MV-4-11 (cell line): ENCODE measurements at regions not wholly inside any gene's neighbourhood (a gene's known extent, or its start where the extent isn't known, plus 50 kb on each side); places are given as distances from the start of the nearest gene placed in this dataset.
"Not testable (repeated sequence)": the region's sequence is repeated elsewhere in the genome, so short reads cannot be mapped to it uniquely, and the experiment has no call there.

Experiments used
- DNase-seq: peaks from one replicate; lab custom pipeline; 2025; lab: John Stamatoyannopoulos, UW

DNA sequence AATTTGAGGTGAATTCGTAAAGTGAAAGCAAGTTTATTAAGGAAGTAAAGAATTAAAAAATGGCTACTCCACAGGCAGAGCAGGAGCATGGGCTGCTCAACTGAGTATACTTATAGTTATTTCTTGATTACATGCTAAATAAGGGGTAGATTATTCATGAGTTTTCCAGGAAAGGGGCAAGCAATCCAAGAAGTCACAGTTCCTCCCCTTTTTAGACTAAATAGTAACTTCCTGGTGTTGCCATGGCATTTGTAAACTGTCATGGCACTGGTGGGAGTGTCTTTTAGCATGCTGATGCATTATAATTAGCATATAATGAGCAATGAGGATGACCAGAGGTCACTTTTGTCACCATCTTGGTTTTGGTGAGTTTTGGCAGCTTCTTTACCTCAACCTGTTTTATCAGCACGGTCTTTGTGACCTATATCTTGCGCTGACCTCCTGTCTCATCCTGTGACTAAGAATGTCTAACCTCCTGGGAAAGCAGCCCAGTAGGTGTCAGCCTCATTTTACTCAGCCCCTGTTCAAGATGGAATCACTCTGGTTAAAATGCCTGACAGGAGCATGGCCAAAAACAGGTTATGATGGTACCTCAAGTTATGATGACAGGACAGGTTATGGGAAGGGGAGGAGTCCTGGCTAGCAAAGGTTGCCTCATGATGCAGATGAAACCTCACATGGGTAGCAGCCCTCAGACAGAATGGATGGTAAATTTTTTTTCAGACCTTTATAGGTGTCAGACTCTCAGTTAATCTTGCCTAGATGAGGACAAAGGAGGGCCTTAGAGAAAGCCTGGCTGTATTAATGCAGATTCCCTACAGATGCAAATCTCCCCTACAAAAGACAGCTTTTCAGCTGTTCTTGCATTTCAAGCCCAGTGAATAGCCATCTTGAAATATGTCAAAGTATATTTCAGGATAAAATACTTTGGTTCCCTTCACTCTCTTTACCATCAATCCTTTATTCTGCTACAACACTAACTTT lies 49.7 kb downstream of the SIPA1L2 start:
- no peak for DNase-seq

DNA sequence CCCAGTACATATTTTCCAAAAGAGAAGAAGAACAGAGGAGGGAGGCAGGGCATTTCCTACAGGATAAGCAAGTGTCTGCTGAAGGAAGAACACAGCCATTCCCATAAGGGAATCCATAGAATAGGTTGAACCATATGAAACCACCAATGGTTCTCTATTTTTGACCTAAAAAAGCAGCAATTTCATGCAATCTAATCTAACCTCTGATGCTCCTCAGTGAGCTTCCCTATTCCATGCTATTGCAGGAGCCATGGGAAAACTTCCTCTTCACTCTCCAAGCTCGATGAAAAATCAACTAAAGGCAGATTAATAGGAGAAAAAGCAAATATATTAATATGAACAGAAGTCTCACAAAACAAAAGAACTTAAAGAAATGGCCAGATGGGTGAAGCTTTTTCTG lies 50.5 kb downstream of the SIPA1L2 start:
- peak; percentile 15 for DNase-seq

DNA sequence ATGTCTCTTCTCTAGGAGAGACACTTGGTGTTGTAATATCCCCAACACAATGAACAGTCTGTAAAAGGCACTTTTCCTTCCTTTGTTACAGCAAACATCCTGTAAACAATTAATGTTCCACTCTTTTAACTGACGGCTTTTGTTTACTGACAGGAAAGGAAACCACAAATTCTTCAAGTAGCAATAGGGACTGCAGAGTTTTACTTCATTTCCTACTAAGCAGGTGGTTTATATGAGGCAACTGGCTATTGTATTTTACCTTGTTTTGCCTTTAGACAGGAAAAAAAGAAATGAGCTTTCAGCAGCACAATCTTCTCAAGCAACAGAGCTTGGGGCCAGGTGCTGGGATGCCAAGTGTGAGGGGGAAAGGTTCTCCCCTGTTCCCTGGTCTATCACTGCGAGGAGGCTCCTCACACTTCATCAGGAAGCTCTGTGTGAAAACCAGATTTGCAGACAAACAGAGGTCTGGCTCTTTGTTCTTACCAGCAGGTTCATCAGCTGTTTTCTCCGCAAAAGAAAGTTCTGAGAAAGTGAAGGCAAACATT lies 51.2 kb downstream of the SIPA1L2 start:
- DNase-seq: peak; percentile 12

DNA sequence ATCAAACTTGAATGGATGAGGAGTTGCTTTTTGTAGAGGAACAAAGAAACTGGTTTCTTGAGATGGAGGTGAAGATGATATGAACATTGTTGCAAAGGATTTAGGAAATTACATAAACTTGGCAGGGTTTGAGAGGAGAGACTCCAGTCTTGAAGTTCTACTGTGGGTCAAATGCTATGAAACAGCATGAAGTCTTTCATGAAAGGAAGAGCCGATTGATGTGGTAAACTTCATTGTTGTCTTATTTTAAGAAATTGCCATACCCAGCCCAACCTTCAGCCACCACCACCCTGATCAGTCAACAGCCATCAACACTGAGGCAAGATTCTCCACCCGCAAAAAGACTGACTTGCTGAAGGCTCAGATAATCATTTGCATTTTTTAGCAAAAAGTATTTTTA lies 52.2 kb downstream of the SIPA1L2 start:
- DNase-seq: no peak

DNA sequence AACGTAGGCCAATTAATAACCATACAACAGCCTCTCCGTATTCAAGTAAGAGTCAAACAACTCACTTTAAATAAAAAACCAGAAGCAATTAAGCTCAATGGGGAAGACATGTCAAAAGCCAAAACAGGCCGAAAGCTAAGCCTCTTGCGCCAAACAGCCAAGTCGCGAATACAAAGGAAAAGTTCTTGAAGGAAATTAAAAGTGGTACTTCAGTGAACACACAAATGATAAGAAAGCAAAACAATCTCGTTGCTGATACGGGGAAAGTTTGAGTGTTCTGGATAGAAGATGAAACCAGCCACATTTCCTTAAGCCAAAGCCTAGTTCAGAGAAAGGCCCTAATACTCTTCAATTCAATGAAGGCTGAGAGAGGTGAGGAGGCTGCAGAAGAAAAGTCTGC lies 53.4 kb downstream of the SIPA1L2 start:
- DNase-seq: no peak

DNA sequence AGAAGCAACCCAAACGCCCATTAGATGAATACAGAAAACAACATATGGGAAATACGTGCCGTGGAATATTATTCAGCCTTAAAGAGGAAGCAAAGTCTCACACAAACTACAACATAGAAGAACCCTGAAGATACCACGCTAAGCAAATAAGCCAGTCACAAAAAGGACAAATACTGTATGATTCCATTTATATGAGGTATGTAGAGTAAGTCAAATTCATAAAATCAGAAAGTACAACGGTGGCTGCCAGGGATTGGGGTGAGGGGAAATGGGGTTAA lies 54.2 kb downstream of the SIPA1L2 start:
- no peak for DNase-seq

DNA sequence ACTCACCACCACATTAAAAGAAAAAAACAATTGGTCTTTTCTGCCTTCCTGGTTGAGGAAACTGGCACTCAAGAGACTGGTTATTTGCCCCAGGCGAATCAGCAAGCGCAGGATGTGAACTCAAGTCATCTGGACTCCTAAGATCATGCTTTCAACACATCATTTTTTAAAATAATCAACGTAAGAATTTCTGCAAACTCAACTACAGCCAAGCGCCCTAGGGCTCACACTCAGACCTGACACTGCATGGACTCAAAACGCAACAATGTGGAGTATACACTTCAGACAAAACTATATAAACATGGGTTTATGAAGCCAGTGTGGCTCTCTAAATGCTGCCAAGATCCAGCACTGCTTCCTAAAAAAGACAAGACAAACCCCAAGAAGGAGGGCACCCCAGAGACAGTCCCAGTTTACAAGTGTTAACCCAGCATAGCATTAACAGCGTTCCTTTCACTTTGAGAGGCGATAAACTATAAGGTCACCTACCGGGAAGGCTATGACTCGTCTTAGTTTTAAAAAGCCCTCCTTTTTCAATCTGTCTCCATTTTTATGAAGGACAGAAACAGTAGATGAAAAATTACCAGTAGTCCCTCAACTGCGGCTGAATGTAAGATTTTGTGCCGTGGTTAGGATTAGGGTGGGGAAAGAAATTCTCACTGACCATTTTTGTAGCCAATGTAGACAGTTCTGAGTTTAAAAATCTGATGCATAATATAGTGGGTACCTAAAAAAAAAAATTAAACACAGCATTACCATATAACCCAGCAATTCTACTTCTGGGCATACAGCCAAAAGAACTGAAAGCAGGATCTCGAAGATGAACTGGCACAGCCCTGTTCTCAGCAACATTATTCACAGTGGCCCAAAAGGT lies 54.8 kb downstream of the SIPA1L2 start:
- no peak for DNase-seq

DNA sequence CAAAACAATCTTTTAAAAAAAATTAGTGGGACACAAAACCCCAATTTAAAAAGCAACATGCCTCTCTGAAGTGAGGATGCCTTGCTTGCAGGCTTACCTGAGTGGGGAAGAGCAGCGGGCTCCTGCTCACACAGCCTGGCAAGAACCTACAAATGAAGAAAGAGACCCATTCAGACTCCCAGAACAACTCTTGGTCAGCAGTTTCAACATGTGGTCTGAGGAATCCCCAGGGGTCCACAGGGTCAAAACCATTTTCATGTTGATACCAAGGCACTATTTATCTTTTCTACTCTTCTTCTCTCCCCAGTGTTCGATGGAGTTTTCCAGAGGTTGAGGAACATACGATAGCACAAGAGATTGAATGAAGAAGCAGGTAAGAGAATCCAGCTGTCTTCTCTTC lies 55.9 kb downstream of the SIPA1L2 start:
- DNase-seq: no peak

DNA sequence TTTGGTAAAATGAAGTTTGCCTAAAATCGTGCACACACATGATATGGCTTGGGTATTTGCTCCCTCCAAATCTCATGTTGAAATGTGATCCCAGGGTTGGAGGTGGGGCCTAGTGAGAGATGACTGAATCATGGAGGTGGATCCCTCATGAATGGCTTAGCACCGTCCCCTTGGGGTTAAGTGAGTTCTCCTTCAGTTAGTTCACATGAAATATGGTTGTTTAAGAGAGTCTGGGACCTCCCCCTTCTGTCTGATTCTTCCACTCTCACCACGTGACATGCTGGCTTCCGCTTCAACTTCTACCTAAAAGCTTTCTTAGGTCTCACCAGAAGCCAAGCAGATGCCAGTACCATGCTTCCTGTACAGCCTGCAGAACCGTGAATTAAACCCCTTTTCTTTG lies 58.4 kb downstream of the SIPA1L2 start:
- DNase-seq: peak; percentile 35

DNA sequence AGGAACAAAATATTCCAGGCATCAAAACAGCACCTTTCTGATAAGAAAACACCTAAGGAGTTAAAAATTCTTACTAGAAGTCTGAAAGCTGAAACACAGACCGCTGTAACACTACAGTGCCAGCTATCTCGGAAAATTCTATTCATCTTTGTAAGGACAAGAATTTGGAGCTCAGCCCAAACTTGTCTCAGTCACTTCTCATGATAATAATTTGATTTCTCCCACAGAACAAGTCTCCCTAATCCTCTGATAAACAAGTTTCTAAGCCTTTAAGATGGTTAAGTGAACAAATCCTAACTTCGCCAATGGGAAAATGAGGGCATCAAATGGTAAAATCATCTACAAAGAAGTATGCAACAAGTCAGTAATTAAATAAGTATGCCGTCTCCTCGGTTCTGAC lies 59.9 kb downstream of the SIPA1L2 start:
- DNase-seq: no peak

DNA sequence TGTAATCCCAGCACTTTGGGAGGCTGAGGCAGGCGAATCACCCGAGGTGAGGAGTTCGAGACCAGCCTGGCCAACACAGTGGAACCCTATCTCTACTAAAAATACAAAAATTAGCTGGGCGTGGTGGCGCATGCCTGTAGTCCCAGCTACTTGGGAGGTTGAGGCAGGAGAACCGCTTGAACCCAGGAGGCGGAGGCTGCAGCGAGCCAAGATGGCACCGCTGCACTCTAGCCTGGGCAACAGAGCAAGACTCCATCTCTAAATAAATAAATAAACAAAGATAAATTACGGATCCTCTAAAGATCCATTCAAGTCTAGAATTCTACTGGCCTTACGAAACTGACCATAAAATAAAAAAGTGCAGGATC lies 60.4 kb downstream of the SIPA1L2 start:
- DNase-seq: not testable (repeated sequence)

DNA sequence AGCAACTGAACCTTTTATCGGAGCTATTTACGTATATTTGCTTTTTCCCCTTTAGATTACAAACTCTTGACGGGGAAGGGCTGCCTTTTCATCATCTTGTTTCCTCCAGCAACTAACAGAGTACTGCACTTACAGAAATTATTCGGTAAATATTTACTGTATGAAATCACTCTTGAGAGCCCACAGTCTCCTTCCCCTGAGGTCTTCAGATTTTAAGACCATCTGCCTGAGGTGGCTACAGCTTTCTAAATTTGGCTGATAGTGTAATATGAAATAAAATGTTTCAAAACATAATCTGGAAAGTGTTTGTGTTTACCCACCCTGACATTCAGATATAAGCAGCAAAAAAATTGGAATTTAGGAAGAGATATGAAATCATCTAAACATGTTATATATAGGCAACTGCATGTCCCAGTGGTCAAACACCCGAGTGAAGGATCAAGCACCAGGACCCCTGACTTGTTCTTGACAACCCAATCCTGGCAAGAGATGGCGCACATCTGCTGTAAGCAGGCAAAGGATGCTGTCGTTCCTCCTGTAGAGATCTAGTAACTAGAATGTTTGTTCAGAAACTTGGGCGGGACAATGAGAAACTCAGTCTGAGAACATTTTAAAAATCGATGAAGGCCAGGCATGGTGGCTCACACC lies 60.9 kb downstream of the SIPA1L2 start:
- DNase-seq: no peak

DNA sequence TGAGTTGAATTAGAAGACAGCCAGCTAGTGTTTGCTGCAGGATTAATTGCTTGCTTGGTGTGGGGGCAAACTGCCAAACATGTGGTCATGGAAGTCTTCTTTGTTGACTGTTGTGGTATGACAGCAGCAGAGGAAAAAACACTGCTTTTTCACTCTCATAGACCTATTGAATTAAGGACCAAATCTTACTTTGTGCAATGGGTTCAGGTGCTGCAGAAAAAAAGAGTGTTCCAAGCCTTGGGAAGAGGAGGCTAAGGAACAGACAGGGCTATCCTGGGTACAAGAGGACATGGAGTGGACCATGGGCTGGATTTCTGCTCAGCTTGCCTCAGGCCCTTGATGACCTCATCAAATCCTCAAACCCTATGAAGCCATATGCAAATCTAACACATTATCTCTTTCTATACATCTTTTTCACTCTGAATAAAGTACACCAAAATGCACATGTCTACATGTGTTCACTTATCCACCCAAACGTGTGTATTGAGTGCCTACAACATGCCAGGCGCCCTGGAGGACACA lies 61.5 kb downstream of the SIPA1L2 start:
- DNase-seq: no peak

DNA sequence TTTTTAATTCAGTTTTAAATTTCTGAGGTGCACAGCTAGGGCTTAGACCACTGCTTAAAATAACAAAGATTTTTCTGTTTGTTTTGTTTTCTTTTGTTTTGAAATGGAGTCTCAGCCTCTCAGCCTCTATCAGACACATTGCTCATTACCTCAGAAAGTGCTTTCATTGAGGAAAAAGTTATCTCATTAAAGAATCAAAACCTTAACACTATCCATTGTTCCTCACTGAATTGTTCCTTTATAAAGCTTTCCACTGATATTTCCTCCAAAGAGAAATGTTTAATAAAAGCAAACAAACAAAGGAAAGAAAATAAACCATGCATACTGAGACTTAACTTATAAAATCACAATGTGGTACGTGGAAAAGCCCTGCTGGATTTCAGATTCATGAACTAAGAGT lies 63.8 kb downstream of the SIPA1L2 start:
- no peak for DNase-seq

DNA sequence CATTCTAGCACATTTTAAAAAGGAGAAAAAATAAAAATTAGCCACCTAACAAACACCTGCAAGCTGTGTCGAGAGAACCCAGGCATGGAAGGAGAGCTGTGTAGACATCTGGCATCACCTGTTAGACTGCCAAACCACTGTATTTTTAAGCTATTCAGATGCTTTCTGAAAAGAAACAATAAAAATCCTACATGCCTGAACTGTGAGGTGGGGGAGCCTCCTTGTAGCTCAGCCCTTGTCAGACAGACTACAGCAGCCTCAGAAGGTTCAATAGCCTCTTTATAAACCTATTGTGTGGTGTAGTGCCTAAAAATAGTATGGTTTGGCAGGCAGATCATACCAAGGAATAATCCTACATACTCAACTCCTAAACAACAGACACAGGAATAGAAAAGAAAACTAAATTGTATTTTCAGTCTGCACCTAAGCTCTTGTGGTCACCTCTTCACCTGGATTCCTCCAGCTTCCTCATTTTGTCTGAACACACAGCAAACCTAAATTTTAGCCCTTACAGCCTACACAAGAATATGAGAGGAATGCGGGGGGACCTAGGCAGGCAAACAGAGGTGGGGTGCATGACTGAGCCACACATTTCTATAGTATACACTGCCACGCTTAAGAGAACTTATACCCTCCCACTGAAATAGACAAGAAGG lies 67.0 kb downstream of the SIPA1L2 start:
- DNase-seq: no peak

DNA sequence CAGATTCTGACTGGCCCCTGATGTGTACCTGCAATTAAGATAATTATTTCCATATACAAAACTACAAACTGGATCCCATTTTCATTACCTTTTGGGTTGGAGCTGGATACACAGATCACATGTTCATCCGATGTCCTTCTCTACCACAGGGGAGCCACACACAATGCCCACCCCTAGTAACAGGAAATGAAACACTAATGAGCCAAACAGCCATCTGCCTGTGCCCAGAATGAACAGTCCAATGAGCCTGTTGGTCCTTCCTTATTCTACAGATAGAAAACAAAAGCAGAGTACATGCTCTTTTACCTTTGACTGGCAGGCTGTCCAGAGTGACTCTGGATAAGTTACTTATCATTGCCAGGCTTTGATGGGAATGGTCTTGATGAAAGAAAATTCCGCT lies 68.6 kb downstream of the SIPA1L2 start:
- DNase-seq: peak; percentile 0

DNA sequence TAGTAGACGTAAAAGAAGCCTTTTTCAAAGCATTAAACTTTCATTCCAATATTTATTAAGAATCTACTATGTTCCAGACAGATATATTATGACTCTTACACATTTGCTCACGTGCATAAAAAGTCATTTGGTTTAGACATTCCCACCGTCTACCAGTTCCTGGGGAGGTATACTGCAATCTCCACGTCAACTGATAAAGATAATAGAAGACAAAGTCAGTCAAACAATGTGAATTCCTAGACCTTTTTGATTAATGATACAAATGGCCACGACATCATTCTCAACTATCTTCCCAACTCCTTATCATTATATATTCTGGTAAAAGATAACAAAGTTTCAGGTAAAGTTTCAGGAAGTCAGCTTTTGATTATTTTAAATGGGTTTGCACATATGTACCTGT lies 69.0 kb downstream of the SIPA1L2 start:
- DNase-seq: no peak

DNA sequence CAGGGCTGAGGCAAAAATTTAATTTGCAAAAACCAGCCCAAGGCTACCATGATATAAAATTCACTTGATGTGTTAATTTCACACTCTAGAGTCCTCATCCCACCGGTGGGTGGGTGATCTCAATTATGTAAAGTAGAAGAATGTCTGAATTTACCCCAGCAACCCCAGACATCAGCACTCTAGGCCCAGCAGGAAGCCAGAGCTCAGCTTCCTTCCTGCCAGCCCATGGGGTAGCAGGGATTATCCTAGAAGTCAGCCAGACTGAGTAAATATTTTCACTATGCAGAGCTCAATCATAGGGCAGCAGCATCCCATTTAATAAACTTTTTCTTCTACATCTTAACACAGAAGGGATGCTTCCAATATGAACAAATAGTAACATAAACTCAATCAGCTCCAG lies 71.0 kb downstream of the SIPA1L2 start:
- DNase-seq: no peak

DNA sequence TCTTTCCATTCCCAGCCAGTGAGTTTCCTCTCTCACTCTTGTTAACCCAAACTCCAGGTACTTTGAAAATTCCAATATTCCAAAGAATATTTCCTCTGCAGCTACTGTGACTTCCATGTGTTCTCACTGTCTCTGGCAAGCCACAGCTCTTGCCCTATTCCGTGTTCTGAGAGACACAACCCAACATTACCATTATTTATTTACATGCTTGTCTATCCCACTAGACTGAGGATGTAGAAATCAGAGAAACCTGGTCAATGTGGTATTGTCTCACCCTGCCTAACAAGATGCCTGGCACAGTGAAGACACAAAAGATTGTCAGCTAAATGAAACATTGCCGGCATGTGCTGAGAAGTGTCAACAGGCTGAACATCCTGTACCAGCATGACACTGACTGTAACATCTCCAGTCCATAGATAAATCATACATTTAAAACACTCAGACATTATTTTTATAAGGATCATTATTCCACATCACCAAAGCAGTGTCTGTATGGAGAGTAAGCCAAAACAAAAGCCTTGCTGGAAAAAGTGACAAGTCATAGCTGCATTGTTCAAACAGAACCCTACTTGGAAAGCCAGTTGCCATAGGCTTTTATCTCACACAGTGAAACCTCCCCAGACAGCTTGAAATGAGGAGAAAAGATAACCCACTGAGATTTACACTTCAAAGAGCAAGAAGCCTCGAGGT lies 72.3 kb downstream of the SIPA1L2 start:
- DNase-seq: no peak

DNA sequence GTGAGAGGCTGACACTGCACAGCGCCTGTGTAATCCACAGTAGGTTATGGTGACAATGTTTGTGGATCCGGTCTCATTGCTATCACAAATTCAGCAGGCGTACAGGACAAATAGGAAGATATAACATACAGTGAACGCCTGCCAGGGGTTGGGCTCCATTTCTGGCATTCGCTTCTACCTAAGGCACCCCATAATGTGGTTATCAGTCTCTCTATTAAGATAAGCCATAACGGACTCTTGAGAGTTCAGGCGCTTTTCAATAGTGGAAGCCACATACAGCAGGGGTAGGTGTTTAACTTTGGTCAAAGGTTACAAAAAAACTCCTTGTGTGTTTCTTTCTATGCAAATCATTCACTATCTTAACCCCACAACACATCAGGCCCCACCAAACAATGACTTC lies 72.8 kb downstream of the SIPA1L2 start:
- no peak for DNase-seq

DNA sequence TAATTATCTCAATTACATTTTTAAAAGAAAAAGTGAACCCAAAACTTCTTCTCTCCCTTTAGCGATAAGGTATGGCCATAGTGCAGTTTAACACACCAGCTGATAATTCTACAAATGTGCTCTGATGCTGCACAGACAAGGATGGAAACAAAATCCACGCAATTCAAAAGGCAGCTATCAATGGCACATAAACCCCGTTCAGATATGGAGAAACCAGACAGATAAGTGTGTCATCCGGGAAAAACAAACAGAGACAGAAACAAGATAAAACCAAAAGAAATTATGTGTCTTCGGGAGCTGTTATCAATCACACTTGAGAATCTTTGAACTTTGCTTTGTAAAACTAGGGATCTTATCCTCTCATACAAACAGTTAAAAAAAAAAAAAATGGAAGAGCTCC lies 73.6 kb downstream of the SIPA1L2 start:
- DNase-seq: no peak
